ENCODE measurements at regions not wholly inside any gene's neighbourhood (a gene's known extent, or its start where the extent isn't known, plus 50 kb on each side); places are given as distances from the start of the nearest gene placed in this dataset.

- intact Hi-C loops (cut with DNase I; ENCODE audit: low total_unique reads): loop anchor here (10.0 kb wide), 1 partner anchor 465 kb away; no protein-coding TSS in a partner anchor
- TF ChIP-seq POLR2AphosphoS5 (IDR thresholded peaks at IDR 0.05) (no peak), EP300 (IDR thresholded peaks at IDR 0.05) (no peak), POLR2A (IDR thresholded peaks at IDR 0.05) (no peak), CTCF (IDR thresholded peaks at IDR 0.05) (no peak)
- no peak overlapping the region for H3K4me3 ChIP-seq
- H3K27me3 ChIP-seq: no peaks in the 10 kb centered on the region
- no peaks in the 10 kb centered on the region for H3K36me3 ChIP-seq
- H3K4me1 ChIP-seq: peaks cover 19 to 26% (median 23%) of the 10 kb centered on the region in 4 donors
- DNase-seq: no peak
- WGBS, 5 donors: 86 to 98% (median 90%) methylated on average over 2 of the region's 2 CpGs
- H3K9me3 ChIP-seq: no peaks in the 10 kb centered on the region
- no peak overlapping the region for H3K27ac ChIP-seq
Observed at GRCh38 chr5:96329886-96330529, 103.0 kb downstream of the PCSK1 start.

- Histone ChIP-seq H3K36me3 (no peaks in the 10 kb centered on the region), H3K27me3 (no peaks in the 10 kb centered on the region), H3K4me3 (no peak overlapping the region), H3K9me3 (no peaks in the 10 kb centered on the region), H3K27ac (no peak overlapping the region), H3K4me1 (peaks cover 19 to 26% (median 23%) of the 10 kb centered on the region in 4 donors)
- TF ChIP-seq CTCF (IDR thresholded peaks at IDR 0.05): no peak
- no peak for TF ChIP-seq POLR2AphosphoS5 (IDR thresholded peaks at IDR 0.05)
- no peak for TF ChIP-seq POLR2A (IDR thresholded peaks at IDR 0.05)
- WGBS, 5 donors: 81 to 88% (median 85%) methylated on average over 1 of the region's 1 CpG
- intact Hi-C loops (cut with DNase I; ENCODE audit: low total_unique reads): no loop called here
- no peak for DNase-seq
Observed at GRCh38 chr5:96329289-96329688, 103.8 kb downstream of the PCSK1 start.

GRCh38 chr5:96327722-96328121, 105.3 kb downstream of the PCSK1 start:
- Histone ChIP-seq H3K36me3 (no peaks in the 10 kb centered on the region), H3K9me3 (no peaks in the 10 kb centered on the region), H3K4me3 (no peak overlapping the region), H3K4me1 (peaks cover 10 to 22% (median 16%) of the 10 kb centered on the region in 4 donors), H3K27me3 (no peaks in the 10 kb centered on the region), H3K27ac (no peak overlapping the region)
- TF ChIP-seq POLR2A (IDR thresholded peaks at IDR 0.05): no peak
- no peak for TF ChIP-seq EP300 (IDR thresholded peaks at IDR 0.05)
- no peak for TF ChIP-seq POLR2AphosphoS5 (IDR thresholded peaks at IDR 0.05)
- TF ChIP-seq CTCF (IDR thresholded peaks at IDR 0.05): no peak
- intact Hi-C loops (cut with DNase I; ENCODE audit: low total_unique reads): no loop called here
- DNase-seq: no peak
- WGBS, 5 donors: 86 to 95% (median 90%) methylated on average over 2 of the region's 2 CpGs

- Histone ChIP-seq H3K4me1 (peaks cover 7 to 16% (median 12%) of the 10 kb centered on the region in 4 donors), H3K36me3 (no peaks in the 10 kb centered on the region), H3K27me3 (no peaks in the 10 kb centered on the region), H3K27ac (no peak overlapping the region), H3K9me3 (no peaks in the 10 kb centered on the region), H3K4me3 (no peak overlapping the region)
- WGBS, 5 donors: 88 to 95% (median 91%) methylated on average over 4 of the region's 4 CpGs
- intact Hi-C loops (cut with DNase I; ENCODE audit: low total_unique reads): no loop called here
- TF ChIP-seq EP300 (IDR thresholded peaks at IDR 0.05) (no peak), POLR2AphosphoS5 (IDR thresholded peaks at IDR 0.05) (no peak), CTCF (IDR thresholded peaks at IDR 0.05) (no peak), POLR2A (IDR thresholded peaks at IDR 0.05) (no peak)
- no peak for DNase-seq
Observed at GRCh38 chr5:96326902-96327301, 106.1 kb downstream of the PCSK1 start.

Data from stomach (tissue), 8 donors.